ENCODE measurements at regions not wholly inside any gene's neighbourhood (a gene's known extent, or its start where the extent isn't known, plus 50 kb on each side); places are given as distances from the start of the nearest gene placed in this dataset.

DNA sequence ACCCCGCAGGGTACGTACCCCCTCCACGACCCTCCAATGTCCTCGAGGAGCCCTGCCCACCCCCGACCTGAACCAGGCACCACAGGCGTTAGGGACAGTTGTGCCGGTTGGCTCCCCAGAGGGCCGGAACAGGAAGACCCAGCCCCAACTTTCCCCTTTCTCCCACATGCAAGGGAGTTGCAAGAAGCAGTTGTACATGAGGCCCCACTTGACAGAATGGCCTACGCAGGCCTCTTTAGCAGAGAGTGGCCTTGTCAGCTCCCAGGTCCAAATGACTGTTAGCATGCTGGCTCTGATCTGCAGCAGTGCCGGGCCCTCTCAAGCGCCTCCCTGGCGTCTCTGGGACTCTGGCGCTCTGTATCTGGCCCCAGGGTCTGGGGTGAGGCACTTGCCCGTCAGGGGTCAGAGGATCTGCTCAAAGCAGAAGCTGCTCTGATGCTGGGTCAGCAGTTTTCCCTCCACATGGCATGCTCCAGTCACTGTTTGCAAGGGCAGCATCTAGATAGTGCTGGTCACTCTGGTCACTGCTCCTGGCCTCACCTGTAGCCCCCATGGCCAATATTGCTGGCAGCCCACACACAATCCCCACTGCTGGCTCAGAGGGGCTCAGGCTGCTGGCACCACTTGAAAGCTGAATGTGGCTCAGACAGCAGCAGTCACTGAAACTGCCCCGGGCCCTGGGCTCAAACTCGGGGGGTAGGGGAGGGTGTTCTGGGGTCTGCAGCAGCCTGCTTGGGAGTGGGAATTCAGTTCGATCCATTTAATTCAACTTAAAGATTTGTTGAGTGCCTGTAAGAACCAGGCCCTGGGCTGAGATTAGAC is 254.5 kb downstream of the FAM43A start:
- WGBS (ENCODE audit: insufficient coverage) = 90% methylated on average over 17 of the region's 17 CpGs
- no peaks in the 10 kb centered on the region for H3K9me3 Mint-ChIP-seq
- TF ChIP-seq, protein P1, sequence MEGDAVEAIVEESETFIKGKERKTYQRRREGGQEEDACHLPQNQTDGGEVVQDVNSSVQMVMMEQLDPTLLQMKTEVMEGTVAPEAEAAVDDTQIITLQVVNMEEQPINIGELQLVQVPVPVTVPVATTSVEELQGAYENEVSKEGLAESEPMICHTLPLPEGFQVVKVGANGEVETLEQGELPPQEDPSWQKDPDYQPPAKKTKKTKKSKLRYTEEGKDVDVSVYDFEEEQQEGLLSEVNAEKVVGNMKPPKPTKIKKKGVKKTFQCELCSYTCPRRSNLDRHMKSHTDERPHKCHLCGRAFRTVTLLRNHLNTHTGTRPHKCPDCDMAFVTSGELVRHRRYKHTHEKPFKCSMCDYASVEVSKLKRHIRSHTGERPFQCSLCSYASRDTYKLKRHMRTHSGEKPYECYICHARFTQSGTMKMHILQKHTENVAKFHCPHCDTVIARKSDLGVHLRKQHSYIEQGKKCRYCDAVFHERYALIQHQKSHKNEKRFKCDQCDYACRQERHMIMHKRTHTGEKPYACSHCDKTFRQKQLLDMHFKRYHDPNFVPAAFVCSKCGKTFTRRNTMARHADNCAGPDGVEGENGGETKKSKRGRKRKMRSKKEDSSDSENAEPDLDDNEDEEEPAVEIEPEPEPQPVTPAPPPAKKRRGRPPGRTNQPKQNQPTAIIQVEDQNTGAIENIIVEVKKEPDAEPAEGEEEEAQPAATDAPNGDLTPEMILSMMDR (IDR thresholded peaks at IDR 0.05) = no peak
- no peaks in the 10 kb centered on the region for H3K27me3 ChIP-seq (ENCODE audit: control insufficient read depth, insufficient read depth, low read length)
- no peak for DNase-seq
- H3K27ac ChIP-seq (ENCODE audit: low read length) = no peak overlapping the region
- H3K4me3 ChIP-seq (ENCODE audit: low read length) = no peak overlapping the region
- H3K27ac Mint-ChIP-seq = no peak overlapping the region
- intact Hi-C loops (cut with micrococcal nuclease) = no loop called here
- peaks cover 0 to 11% of the 10 kb centered on the region in 2 donors for H3K27me3 Mint-ChIP-seq (ENCODE audit: low read depth in 2 of 2)
- H3K4me1 Mint-ChIP-seq = no peaks in the 10 kb centered on the region
- no peaks in the 10 kb centered on the region for H3K36me3 ChIP-seq (ENCODE audit: control insufficient read depth, insufficient read depth, low read length)
- no peaks in the 10 kb centered on the region for H3K36me3 Mint-ChIP-seq
- H3K9me3 ChIP-seq (ENCODE audit: control insufficient read depth, insufficient read depth, low read length) = no peaks in the 10 kb centered on the region
- ATAC-seq = no peak
- peaks cover 14% of the 10 kb centered on the region for H3K4me1 ChIP-seq (ENCODE audit: control insufficient read depth, insufficient read depth, low read length)
- no peak overlapping the region for H3K4me3 Mint-ChIP-seq

- WGBS (ENCODE audit: insufficient coverage) = 87% methylated on average over 9 of the region's 9 CpGs
- Mint-ChIP-seq H3K36me3 (no peaks in the 10 kb centered on the region), H3K27me3 (ENCODE audit: low read depth in 2 of 2) (peaks cover 0 to 14% of the 10 kb centered on the region in 2 donors), H3K4me3 (no peak overlapping the region), H3K4me1 (no peaks in the 10 kb centered on the region), H3K9me3 (no peaks in the 10 kb centered on the region), H3K27ac (no peak overlapping the region)
- ATAC-seq = no peak
- Histone ChIP-seq H3K27ac (ENCODE audit: low read length) (no peak overlapping the region), H3K4me1 (ENCODE audit: control insufficient read depth, insufficient read depth, low read length) (peaks cover 14% of the 10 kb centered on the region), H3K27me3 (ENCODE audit: control insufficient read depth, insufficient read depth, low read length) (no peaks in the 10 kb centered on the region), H3K36me3 (ENCODE audit: control insufficient read depth, insufficient read depth, low read length) (no peaks in the 10 kb centered on the region), H3K9me3 (ENCODE audit: control insufficient read depth, insufficient read depth, low read length) (no peaks in the 10 kb centered on the region), H3K4me3 (ENCODE audit: low read length) (no peak overlapping the region)
- DNase-seq = no peak
- TF ChIP-seq, protein P1 (IDR thresholded peaks at IDR 0.05) = no peak
- intact Hi-C loops (cut with micrococcal nuclease) = no loop called here
Observed at GRCh38 chr3:194941360-194941955, 255.8 kb downstream of the FAM43A start.

GRCh38 chr3:194941956-194942511 is 256.4 kb downstream of the FAM43A start:
- H3K9me3 ChIP-seq (ENCODE audit: control insufficient read depth, insufficient read depth, low read length) = no peaks in the 10 kb centered on the region
- no peaks in the 10 kb centered on the region for H3K27me3 ChIP-seq (ENCODE audit: control insufficient read depth, insufficient read depth, low read length)
- no peak for DNase-seq
- H3K4me3 ChIP-seq (ENCODE audit: low read length) = no peak overlapping the region
- peaks cover 14% of the 10 kb centered on the region for H3K4me1 ChIP-seq (ENCODE audit: control insufficient read depth, insufficient read depth, low read length)
- intact Hi-C loops (cut with micrococcal nuclease) = no loop called here
- no peak for ATAC-seq
- TF ChIP-seq, protein P1 (IDR thresholded peaks at IDR 0.05) = no peak
- Mint-ChIP-seq H3K27me3 (ENCODE audit: low read depth in 2 of 2) (peaks cover 0 to 14% of the 10 kb centered on the region in 2 donors), H3K4me3 (no peak overlapping the region), H3K4me1 (no peaks in the 10 kb centered on the region), H3K9me3 (no peaks in the 10 kb centered on the region), H3K36me3 (no peaks in the 10 kb centered on the region), H3K27ac (no peak overlapping the region)
- H3K27ac ChIP-seq (ENCODE audit: low read length) = no peak overlapping the region
- no peaks in the 10 kb centered on the region for H3K36me3 ChIP-seq (ENCODE audit: control insufficient read depth, insufficient read depth, low read length)
- 76% methylated on average over 9 of the region's 9 CpGs for WGBS (ENCODE audit: insufficient coverage)
